ENCODE measurements at regions not wholly inside any gene's neighbourhood (a gene's known extent, or its start where the extent isn't known, plus 50 kb on each side); places are given as distances from the start of the nearest gene placed in this dataset.
"Not testable (repeated sequence)": the region's sequence is repeated elsewhere in the genome, so short reads cannot be mapped to it uniquely, and the experiment has no call there.

GRCh38 chr6:27532820-27533538 lies 60.1 kb upstream of the ZNF184 start:
- ChIA-PET CTCF (interaction anchor here (0.8 to 1.5 kb wide), 3 partner anchors 10 to 15 kb away, joined by 3 to 7 read pairs (median 4); no protein-coding TSS in a partner anchor), POLR2A (no interaction called here)
- no peak overlapping the region for H3K27ac ChIP-seq
- H3K9me3 ChIP-seq, result no peaks in the 10 kb centered on the region
- FAIRE-seq, result no peak
- H3K4me3 ChIP-seq, result no peak overlapping the region
- TF ChIP-seq FOSL2 (IDR thresholded peaks at IDR 0.05) (no peak), FOSL2 (CRISPR knock-in tag; IDR thresholded peaks at IDR 0.05) (peak; percentile 6; the same call in 1 of the 2 replicates), ZFP36 (IDR thresholded peaks at IDR 0.05; ENCODE audit: borderline replicate concordance, partially characterized antibody) (no peak)
- H3K4me2 ChIP-seq, result peak overlapping the region; percentile 57; the same call in 1 of the 3 replicates
- peaks cover 9% of the 10 kb centered on the region; the same call in 1 of the 3 replicates for H3K4me1 ChIP-seq
- DNase-seq (ENCODE audit: low read depth in 1 of 2, low spot score in 1 of 2), result no peak
- 40% methylated on average over 7 of the region's 7 CpGs for WGBS (ENCODE audit: missing lambda C conversion rate)
- ATAC-seq, result peak; percentile 30 to 50; a peak in 3 of 6 replicates

- ChIA-PET CTCF (interaction anchor here (0.6 to 1.8 kb wide), 5 partner anchors 9 to 937 kb away, joined by 3 to 8 read pairs (median 3); no protein-coding TSS in a partner anchor), POLR2A (no interaction called here)
- peak; percentile 93 to 95 for ATAC-seq
- Histone ChIP-seq H3K9me3 (no peaks in the 10 kb centered on the region), H3K4me2 (peak overlapping the region; percentile 57), H3K27ac (no peak overlapping the region), H3K4me3 (peak overlapping the region; percentile 26; the same call in 1 of the 3 replicates), H3K4me1 (peaks cover 9% of the 10 kb centered on the region; the same call in 1 of the 3 replicates)
- WGBS (ENCODE audit: missing lambda C conversion rate), result 57% methylated on average over 9 of the region's 17 CpGs
- peak in 1 of 2 experiments; percentile 84 for DNase-seq (ENCODE audit: low read depth in 1 of 2, low spot score in 1 of 2)
- peak; percentile 28 for FAIRE-seq
- TF ChIP-seq CEBPB (IDR thresholded peaks at IDR 0.05) (no peak), ZC3H11A (IDR thresholded peaks at IDR 0.05) (no peak), NPAS2 (CRISPR knock-in tag; IDR thresholded peaks at IDR 0.05; ENCODE audit: borderline replicate concordance) (no peak), MYC (IDR thresholded peaks at IDR 0.05; ENCODE audit: borderline replicate concordance, low read length) (no peak), BHLHE40 (IDR thresholded peaks at IDR 0.05; ENCODE audit: low read depth, low read length) (no peak), ESRRA (IDR thresholded peaks at IDR 0.05; ENCODE audit: borderline replicate concordance, low read length) (peak; percentile 36; the same call in 1 of the 2 replicates), SMC3 (IDR thresholded peaks at IDR 0.05) (no peak), ELK1 (IDR thresholded peaks at IDR 0.05; ENCODE audit: low read depth, low read length) (no peak), HEYL (CRISPR knock-in tag; IDR thresholded peaks at IDR 0.05) (no peak), JUNB (IDR thresholded peaks at IDR 0.05) (no peak), RFX5 (IDR thresholded peaks at IDR 0.05) (no peak), HOXB5 (CRISPR knock-in tag; IDR thresholded peaks at IDR 0.05) (no peak), MAZ (IDR thresholded peaks at IDR 0.05; ENCODE audit: borderline replicate concordance, low read depth, low read length) (no peak), HOXA7 (CRISPR knock-in tag; IDR thresholded peaks at IDR 0.05) (no peak), SREBF2 (IDR thresholded peaks at IDR 0.05) (peak; percentile 48), FOXS1 (CRISPR knock-in tag; IDR thresholded peaks at IDR 0.05) (no peak), CBX2 (IDR thresholded peaks at IDR 0.05; ENCODE audit: borderline replicate concordance, low read depth) (no peak)
These were observed 59.0 kb upstream of the ZNF184 start for GRCh38 chr6:27531772-27532459.

- POLR2A ChIA-PET; DNase-seq (ENCODE audit: low read depth in 1 of 2, low spot score in 1 of 2); H3K4me1 ChIP-seq; H3K4me3 ChIP-seq; H3K9me3 ChIP-seq; ATAC-seq; FAIRE-seq; CTCF ChIA-PET: not testable (repeated sequence)
- H3K4me2 ChIP-seq, result peak overlapping the region; percentile 42; the same call in 2 of the 3 replicates
- 62% methylated on average over 5 of the region's 24 CpGs for WGBS (ENCODE audit: missing lambda C conversion rate)
- H3K27ac ChIP-seq, result peak overlapping the region in 1 of 2 experiments; percentile 46; a peak in 1 of 6 replicates
These were observed 56.9 kb upstream of the ZNF184 start for GRCh38 chr6:27529796-27530195.
